DND-41 (cell line): ENCODE measurements at regions not wholly inside any gene's neighbourhood (a gene's known extent, or its start where the extent isn't known, plus 50 kb on each side); places are given as distances from the start of the nearest gene placed in this dataset.

ENCODE experiments used
- ATAC-seq: fragments of 200-7000 bp; cut with Tn5 transposase; 3 replicates; pipeline ENCODE4 v1.9.1; 2021; ENCODE audit warnings: low read depth; ENCODE audit not compliant: insufficient read depth
- DNase-seq: peaks from one replicate; pipeline ENCODE4 v3.0.0-alpha.2; 2020
- H2AFZ ChIP-seq: 2 replicates; pipeline ENCODE4 v1.6.0; 2012; ENCODE audit warnings: low read depth, low read length
- H3K27ac ChIP-seq: 2 replicates; pipeline ENCODE4 v1.5.1; 2012; ENCODE audit warnings: low read length, inconsistent platforms
- H3K27me3 ChIP-seq: fragments of 200-600 bp; sonication (generic); 2 replicates; pipeline ENCODE4 v1.6.0; 2012; ENCODE audit warnings: low read length, mild to moderate bottlenecking, inconsistent platforms; ENCODE audit not compliant: insufficient read depth, poor library complexity
- H3K36me3 ChIP-seq: 2 replicates; pipeline ENCODE4 v1.5.1; 2012; ENCODE audit warnings: low read length, inconsistent platforms; ENCODE audit not compliant: insufficient read depth
- H3K4me1 ChIP-seq: 2 replicates; pipeline ENCODE4 v1.5.1; 2012; ENCODE audit warnings: mild to moderate bottlenecking, low read length; ENCODE audit not compliant: insufficient read depth
- H3K4me2 ChIP-seq: 2 replicates; pipeline ENCODE4 v1.6.0; 2012; ENCODE audit warnings: mild to moderate bottlenecking, moderate library complexity, low read length, inconsistent platforms; ENCODE audit not compliant: insufficient read depth
- H3K4me3 ChIP-seq, 2 experiments: fragments of 200-600 bp in 1 of 2; shearing (Covaris generic) in 1 of 2; 2 replicates each; pipeline ENCODE4 v1.5.1; 2012 to 2016; ENCODE audit warnings: inconsistent platforms in 2 of 2, low read length in 2 of 2, mild to moderate bottlenecking in 2 of 2, low read depth in 1 of 2, moderate library complexity in 1 of 2
- H3K79me2 ChIP-seq: 2 replicates; pipeline ENCODE4 v1.6.0; 2012; ENCODE audit warnings: low read length, inconsistent platforms; ENCODE audit not compliant: insufficient read depth
- H3K9ac ChIP-seq: 2 replicates; pipeline ENCODE4 v1.6.0; 2012; ENCODE audit warnings: low read depth, mild to moderate bottlenecking, inconsistent platforms, low read length, moderate library complexity
- H3K9me3 ChIP-seq: 2 replicates; pipeline ENCODE4 v1.5.1; 2012; ENCODE audit warnings: low read length, moderate library complexity, mild to moderate bottlenecking, inconsistent platforms; ENCODE audit not compliant: insufficient read depth, severe bottlenecking
- H4K20me1 ChIP-seq: 2 replicates; pipeline ENCODE4 v1.6.0; 2012; ENCODE audit warnings: low read length; ENCODE audit not compliant: insufficient read depth
- EZH2 ChIP-seq: IDR thresholded peaks from 3 replicates; pipeline ENCODE4 v1.6.1; 2012; ENCODE audit warnings: borderline replicate concordance, low read depth, mild to moderate bottlenecking, moderate library complexity, low read length, inconsistent platforms; ENCODE audit not compliant: severe bottlenecking
- TF ChIP-seq, protein P1 (sequence below): IDR thresholded peaks from 2 replicates; pipeline ENCODE4 v1.5.1; 2012; ENCODE audit warnings: borderline replicate concordance, low read length, moderate library complexity, mild to moderate bottlenecking; ENCODE audit not compliant: poor library complexity, severe bottlenecking; ENCODE audit errors: extremely low read depth

GRCh38 chr21:35751171-35751570, 309.2 kb downstream of the SETD4 start:
- no peaks in the 10 kb centered on the region for H3K9me3 ChIP-seq
- H3K79me2 ChIP-seq, result no peaks in the 10 kb centered on the region
- TF ChIP-seq EZH2, result no peak
- TF ChIP-seq, protein P1, sequence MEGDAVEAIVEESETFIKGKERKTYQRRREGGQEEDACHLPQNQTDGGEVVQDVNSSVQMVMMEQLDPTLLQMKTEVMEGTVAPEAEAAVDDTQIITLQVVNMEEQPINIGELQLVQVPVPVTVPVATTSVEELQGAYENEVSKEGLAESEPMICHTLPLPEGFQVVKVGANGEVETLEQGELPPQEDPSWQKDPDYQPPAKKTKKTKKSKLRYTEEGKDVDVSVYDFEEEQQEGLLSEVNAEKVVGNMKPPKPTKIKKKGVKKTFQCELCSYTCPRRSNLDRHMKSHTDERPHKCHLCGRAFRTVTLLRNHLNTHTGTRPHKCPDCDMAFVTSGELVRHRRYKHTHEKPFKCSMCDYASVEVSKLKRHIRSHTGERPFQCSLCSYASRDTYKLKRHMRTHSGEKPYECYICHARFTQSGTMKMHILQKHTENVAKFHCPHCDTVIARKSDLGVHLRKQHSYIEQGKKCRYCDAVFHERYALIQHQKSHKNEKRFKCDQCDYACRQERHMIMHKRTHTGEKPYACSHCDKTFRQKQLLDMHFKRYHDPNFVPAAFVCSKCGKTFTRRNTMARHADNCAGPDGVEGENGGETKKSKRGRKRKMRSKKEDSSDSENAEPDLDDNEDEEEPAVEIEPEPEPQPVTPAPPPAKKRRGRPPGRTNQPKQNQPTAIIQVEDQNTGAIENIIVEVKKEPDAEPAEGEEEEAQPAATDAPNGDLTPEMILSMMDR, result no peak
- no peaks in the 10 kb centered on the region for H4K20me1 ChIP-seq
- no peak for ATAC-seq
- H3K4me3 ChIP-seq, result no peak overlapping the region
- no peak overlapping the region for H3K9ac ChIP-seq
- H3K27ac ChIP-seq, result no peak overlapping the region
- no peak for DNase-seq
- no peak overlapping the region for H3K4me2 ChIP-seq
- no peak overlapping the region for H2AFZ ChIP-seq
- H3K27me3 ChIP-seq, result no peaks in the 10 kb centered on the region
- no peaks in the 10 kb centered on the region for H3K36me3 ChIP-seq
- no peaks in the 10 kb centered on the region for H3K4me1 ChIP-seq

GRCh38 chr21:35749904-35750303, 310.4 kb downstream of the SETD4 start:
- Histone ChIP-seq H3K9ac (no peak overlapping the region), H4K20me1 (no peaks in the 10 kb centered on the region), H3K79me2 (no peaks in the 10 kb centered on the region), H3K4me2 (no peak overlapping the region), H3K27me3 (no peaks in the 10 kb centered on the region), H3K36me3 (no peaks in the 10 kb centered on the region), H3K4me1 (no peaks in the 10 kb centered on the region), H3K4me3 (no peak overlapping the region), H3K27ac (no peak overlapping the region), H3K9me3 (no peaks in the 10 kb centered on the region), H2AFZ (0 out of 2 replicates have a peak overlapping the region, but pooled peaks have one; percentile 18)
- no peak for TF ChIP-seq EZH2
- TF ChIP-seq, protein P1, result no peak
- DNase-seq, result no peak
- ATAC-seq, result no peak

DNA sequence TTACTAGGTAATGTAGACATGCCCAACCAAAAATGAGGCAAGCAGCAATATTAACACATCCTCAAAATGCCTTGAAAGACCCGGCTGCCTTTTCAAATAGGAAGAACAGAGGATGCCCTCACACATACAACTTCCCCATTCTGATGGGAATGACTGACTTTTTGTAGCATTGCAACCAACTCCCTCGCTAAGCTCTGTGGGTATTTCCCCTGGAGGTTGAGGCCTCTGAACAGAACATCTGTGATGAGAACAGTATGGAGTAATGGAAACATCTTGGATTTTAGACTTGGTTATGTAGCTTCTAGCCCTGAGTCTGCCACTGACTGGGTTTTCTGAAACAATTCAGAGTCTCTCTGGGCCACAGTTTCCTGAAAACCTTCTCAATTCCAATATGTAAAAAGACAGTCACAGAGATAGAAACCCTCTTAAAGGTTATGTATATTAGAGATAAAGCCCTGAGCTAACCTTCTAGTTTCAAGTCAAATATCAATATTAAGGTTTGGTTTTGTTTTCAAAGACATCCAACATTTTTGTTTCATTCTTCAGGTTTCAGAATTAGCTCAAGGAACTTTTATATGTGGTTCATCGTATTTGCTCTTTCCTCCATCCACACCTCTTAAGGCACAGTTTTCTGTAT, 311.5 kb downstream of the SETD4 start:
- Histone ChIP-seq H3K36me3 (no peaks in the 10 kb centered on the region), H3K9ac (no peak overlapping the region), H2AFZ (no peak overlapping the region), H3K4me3 (no peak overlapping the region), H3K79me2 (no peaks in the 10 kb centered on the region), H3K4me2 (no peak overlapping the region), H4K20me1 (no peaks in the 10 kb centered on the region), H3K4me1 (no peaks in the 10 kb centered on the region), H3K9me3 (no peaks in the 10 kb centered on the region), H3K27ac (no peak overlapping the region), H3K27me3 (no peaks in the 10 kb centered on the region)
- no peak for TF ChIP-seq EZH2
- TF ChIP-seq, protein P1, result no peak
- DNase-seq (no peak), ATAC-seq (peak; percentile 33; the same call in 1 of the 3 replicates)
